ENCODE measurements at regions not wholly inside any gene's neighbourhood (a gene's known extent, or its start where the extent isn't known, plus 50 kb on each side); places are given as distances from the start of the nearest gene placed in this dataset.

- ChIA-PET CTCF (interaction anchor here (0.6 kb wide), 1 partner anchor 20 kb away, joined by 9 read pairs; no protein-coding TSS in a partner anchor), POLR2A (no interaction called here)
- no peak for DNase-seq (ENCODE audit: low read depth, low spot score)
- no peak overlapping the region for H3K27ac ChIP-seq (ENCODE audit: low read length)
- H3K4me3 ChIP-seq (ENCODE audit: low read depth in 2 of 2, low read length in 2 of 2) = no peak overlapping the region
- intact Hi-C loops (cut with micrococcal nuclease; ENCODE audit: unreplicated experiment) = no loop called here
- no peaks in the 10 kb centered on the region for H3K4me1 ChIP-seq (ENCODE audit: control insufficient read depth, insufficient read depth, low read length)
- in situ Hi-C loops (cut with HindIII; ENCODE audit: low pct_unique_long_range_greater_than_20kb, low sequenced_read_pairs) = no loop called here
- no peaks in the 10 kb centered on the region for H3K27me3 ChIP-seq (ENCODE audit: control insufficient read depth, insufficient read depth, low read length)
- no peak for TF ChIP-seq POLR2AphosphoS5 (IDR thresholded peaks at IDR 0.05; ENCODE audit: low read depth, low read length)
- TF ChIP-seq SIN3A (IDR thresholded peaks at IDR 0.05; ENCODE audit: borderline replicate concordance, insufficient read depth, low read depth, low read length) = no peak
- TF ChIP-seq, protein P1, sequence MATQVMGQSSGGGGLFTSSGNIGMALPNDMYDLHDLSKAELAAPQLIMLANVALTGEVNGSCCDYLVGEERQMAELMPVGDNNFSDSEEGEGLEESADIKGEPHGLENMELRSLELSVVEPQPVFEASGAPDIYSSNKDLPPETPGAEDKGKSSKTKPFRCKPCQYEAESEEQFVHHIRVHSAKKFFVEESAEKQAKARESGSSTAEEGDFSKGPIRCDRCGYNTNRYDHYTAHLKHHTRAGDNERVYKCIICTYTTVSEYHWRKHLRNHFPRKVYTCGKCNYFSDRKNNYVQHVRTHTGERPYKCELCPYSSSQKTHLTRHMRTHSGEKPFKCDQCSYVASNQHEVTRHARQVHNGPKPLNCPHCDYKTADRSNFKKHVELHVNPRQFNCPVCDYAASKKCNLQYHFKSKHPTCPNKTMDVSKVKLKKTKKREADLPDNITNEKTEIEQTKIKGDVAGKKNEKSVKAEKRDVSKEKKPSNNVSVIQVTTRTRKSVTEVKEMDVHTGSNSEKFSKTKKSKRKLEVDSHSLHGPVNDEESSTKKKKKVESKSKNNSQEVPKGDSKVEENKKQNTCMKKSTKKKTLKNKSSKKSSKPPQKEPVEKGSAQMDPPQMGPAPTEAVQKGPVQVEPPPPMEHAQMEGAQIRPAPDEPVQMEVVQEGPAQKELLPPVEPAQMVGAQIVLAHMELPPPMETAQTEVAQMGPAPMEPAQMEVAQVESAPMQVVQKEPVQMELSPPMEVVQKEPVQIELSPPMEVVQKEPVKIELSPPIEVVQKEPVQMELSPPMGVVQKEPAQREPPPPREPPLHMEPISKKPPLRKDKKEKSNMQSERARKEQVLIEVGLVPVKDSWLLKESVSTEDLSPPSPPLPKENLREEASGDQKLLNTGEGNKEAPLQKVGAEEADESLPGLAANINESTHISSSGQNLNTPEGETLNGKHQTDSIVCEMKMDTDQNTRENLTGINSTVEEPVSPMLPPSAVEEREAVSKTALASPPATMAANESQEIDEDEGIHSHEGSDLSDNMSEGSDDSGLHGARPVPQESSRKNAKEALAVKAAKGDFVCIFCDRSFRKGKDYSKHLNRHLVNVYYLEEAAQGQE (IDR thresholded peaks at IDR 0.05; ENCODE audit: insufficient read depth in 1 of 2, low read depth in 2 of 2, low read length in 1 of 2) = no peak
- no peaks in the 10 kb centered on the region for H3K36me3 ChIP-seq (ENCODE audit: control insufficient read depth, insufficient read depth, low read length)
- H3K9me3 ChIP-seq (ENCODE audit: control insufficient read depth, insufficient read depth, low read depth, low read length) = no peaks in the 10 kb centered on the region
- ATAC-seq = no peak
- BruUV-seq (replicated peaks) = no TSS peak
Observed at GRCh38 chr16:79795556-79795955, 195.0 kb upstream of the MAF start.

DNA sequence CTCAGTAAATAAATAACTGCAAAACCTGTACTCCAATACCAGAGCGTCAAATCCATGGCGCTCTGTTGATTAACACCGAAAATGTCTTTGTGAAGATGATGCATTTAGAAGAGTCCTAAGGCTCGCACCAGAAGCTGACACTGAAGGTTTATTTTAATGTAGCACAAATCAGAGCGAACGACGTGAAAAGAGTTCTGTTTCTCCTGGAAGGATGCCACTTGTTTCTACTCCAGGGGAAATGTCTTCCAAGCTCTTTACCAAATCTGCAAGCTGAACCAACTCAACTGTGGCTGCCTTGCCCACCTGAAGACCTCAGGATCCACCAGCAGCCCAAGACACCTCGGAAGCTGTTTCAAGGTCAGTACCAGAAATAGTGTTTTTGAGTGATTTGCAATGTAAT is 194.4 kb upstream of the MAF start:
- Histone ChIP-seq H3K27me3 (ENCODE audit: control insufficient read depth, insufficient read depth, low read length) (no peaks in the 10 kb centered on the region), H3K4me3 (ENCODE audit: low read depth in 2 of 2, low read length in 2 of 2) (no peak overlapping the region), H3K4me1 (ENCODE audit: control insufficient read depth, insufficient read depth, low read length) (no peaks in the 10 kb centered on the region), H3K9me3 (ENCODE audit: control insufficient read depth, insufficient read depth, low read depth, low read length) (no peaks in the 10 kb centered on the region), H3K27ac (ENCODE audit: low read length) (no peak overlapping the region), H3K36me3 (ENCODE audit: control insufficient read depth, insufficient read depth, low read length) (no peaks in the 10 kb centered on the region)
- intact Hi-C loops (cut with micrococcal nuclease; ENCODE audit: unreplicated experiment) = no loop called here
- ChIA-PET POLR2A (no interaction called here), CTCF (no interaction called here)
- no TSS peak for BruUV-seq (replicated peaks)
- DNase-seq (ENCODE audit: low read depth, low spot score) (no peak), ATAC-seq (no peak)
- in situ Hi-C loops (cut with HindIII; ENCODE audit: low pct_unique_long_range_greater_than_20kb, low sequenced_read_pairs) = no loop called here
- TF ChIP-seq, protein P1 (IDR thresholded peaks at IDR 0.05; ENCODE audit: insufficient read depth in 1 of 2, low read depth in 2 of 2, low read length in 1 of 2) = no peak
- TF ChIP-seq POLR2AphosphoS5 (IDR thresholded peaks at IDR 0.05; ENCODE audit: low read depth, low read length) (no peak), SIN3A (IDR thresholded peaks at IDR 0.05; ENCODE audit: borderline replicate concordance, insufficient read depth, low read depth, low read length) (no peak), CTCF (IDR thresholded peaks at IDR 0.05) (no peak), TCF7L2 (IDR thresholded peaks at IDR 0.05; ENCODE audit: low read depth, low read length) (no peak)
